Erythroblast (primary cell): ENCODE measurements at regions not wholly inside any gene's neighbourhood (a gene's known extent, or its start where the extent isn't known, plus 50 kb on each side); places are given as distances from the start of the nearest gene placed in this dataset.

Experiments used
- GATA1 ChIP-seq: IDR thresholded peaks from 2 replicates; pipeline ENCODE4 v1.6.1; 2011; ENCODE audit warnings: low read depth, mild to moderate bottlenecking, control low read depth, low read length, moderate library complexity
- POLR2A ChIP-seq: IDR thresholded peaks from 2 replicates; pipeline ENCODE4 v1.6.1; 2011; ENCODE audit warnings: mild to moderate bottlenecking, low read length

GRCh38 chr13:67462098-67462497 lies 232.0 kb upstream of the PCDH9 start:
- TF ChIP-seq POLR2A: no peak
- TF ChIP-seq GATA1: no peak
